ENCODE measurements at regions not wholly inside any gene's neighbourhood (a gene's known extent, or its start where the extent isn't known, plus 50 kb on each side); places are given as distances from the start of the nearest gene placed in this dataset.

DNA sequence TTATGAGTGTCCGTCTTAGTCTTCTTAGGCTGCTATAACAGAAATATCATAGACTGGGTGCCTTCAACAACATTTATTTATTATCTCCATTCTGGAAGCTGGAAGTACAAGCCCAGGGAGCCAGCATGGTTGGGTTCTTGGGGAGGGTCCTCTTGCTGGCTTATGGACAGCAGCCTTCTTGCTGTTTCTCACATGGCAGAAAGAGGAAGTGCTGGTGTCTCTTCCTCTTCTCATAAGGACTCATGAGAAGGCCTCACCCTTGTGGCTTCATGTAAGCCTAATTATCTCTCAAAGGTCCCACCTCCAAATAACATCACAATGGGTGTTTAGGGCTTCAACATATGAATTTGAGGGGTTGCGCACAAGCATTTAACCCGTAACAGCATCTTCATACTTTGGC, 207.0 kb upstream of the COX10 start:
- TF ChIP-seq, protein P1, sequence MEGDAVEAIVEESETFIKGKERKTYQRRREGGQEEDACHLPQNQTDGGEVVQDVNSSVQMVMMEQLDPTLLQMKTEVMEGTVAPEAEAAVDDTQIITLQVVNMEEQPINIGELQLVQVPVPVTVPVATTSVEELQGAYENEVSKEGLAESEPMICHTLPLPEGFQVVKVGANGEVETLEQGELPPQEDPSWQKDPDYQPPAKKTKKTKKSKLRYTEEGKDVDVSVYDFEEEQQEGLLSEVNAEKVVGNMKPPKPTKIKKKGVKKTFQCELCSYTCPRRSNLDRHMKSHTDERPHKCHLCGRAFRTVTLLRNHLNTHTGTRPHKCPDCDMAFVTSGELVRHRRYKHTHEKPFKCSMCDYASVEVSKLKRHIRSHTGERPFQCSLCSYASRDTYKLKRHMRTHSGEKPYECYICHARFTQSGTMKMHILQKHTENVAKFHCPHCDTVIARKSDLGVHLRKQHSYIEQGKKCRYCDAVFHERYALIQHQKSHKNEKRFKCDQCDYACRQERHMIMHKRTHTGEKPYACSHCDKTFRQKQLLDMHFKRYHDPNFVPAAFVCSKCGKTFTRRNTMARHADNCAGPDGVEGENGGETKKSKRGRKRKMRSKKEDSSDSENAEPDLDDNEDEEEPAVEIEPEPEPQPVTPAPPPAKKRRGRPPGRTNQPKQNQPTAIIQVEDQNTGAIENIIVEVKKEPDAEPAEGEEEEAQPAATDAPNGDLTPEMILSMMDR (IDR thresholded peaks at IDR 0.05) = no peak
- TF ChIP-seq POLR2AphosphoS5 (IDR thresholded peaks at IDR 0.05) (no peak), EP300 (IDR thresholded peaks at IDR 0.05) (no peak)

Data from gastroesophageal sphincter (tissue), 3 donors.